Neural progenitor cell (in vitro differentiated cells): ENCODE measurements at regions not wholly inside any gene's neighbourhood (a gene's known extent, or its start where the extent isn't known, plus 50 kb on each side); places are given as distances from the start of the nearest gene placed in this dataset.

Experiments
- DNase-seq: peaks from one replicate; pipeline ENCODE4 v3.0.0-alpha.2; 2016; ENCODE audit warnings: low spot score
- H2AFZ ChIP-seq: fragments of 200-600 bp; sonication (generic); replicated peaks from 2 replicates; pipeline ENCODE4 v1.6.1; 2016; ENCODE audit warnings: antibody characterized with exemption
- H3F3A ChIP-seq: fragments of 200-600 bp; sonication (generic); 2 replicates; pipeline ENCODE4 v1.6.1; 2016; ENCODE audit warnings: antibody characterized with exemption, low read depth
- H3K27ac ChIP-seq: fragments of 200-600 bp; sonication (generic); 2 replicates; pipeline ENCODE4 v1.5.1; 2016; ENCODE audit warnings: mild to moderate bottlenecking
- H3K27me3 ChIP-seq: fragments of 200-600 bp; sonication (generic); 2 replicates; pipeline ENCODE4 v1.6.1; 2016; ENCODE audit warnings: mild to moderate bottlenecking, moderate library complexity
- H3K36me3 ChIP-seq: fragments of 200-600 bp; sonication (generic); 2 replicates; pipeline ENCODE4 v1.5.1; 2016
- H3K4me1 ChIP-seq: fragments of 200-600 bp; sonication (generic); 2 replicates; pipeline ENCODE4 v1.6.1; 2016; ENCODE audit warnings: mixed run types
- H3K4me2 ChIP-seq: fragments of 200-600 bp; sonication (generic); 2 replicates; pipeline ENCODE4 v1.6.1; 2016
- H3K4me3 ChIP-seq: fragments of 200-600 bp; sonication (generic); 2 replicates; pipeline ENCODE4 v1.5.1; 2016
- H3K79me2 ChIP-seq: fragments of 200-600 bp; sonication (generic); 2 replicates; pipeline ENCODE4 v1.6.1; 2016; ENCODE audit warnings: low read depth
- H3K9ac ChIP-seq: fragments of 200-600 bp; sonication (generic); 2 replicates; pipeline ENCODE4 v1.6.1; 2016
- H3K9me3 ChIP-seq: fragments of 200-600 bp; sonication (generic); 2 replicates; pipeline ENCODE4 v1.5.1; 2016; ENCODE audit warnings: low read depth
- H4K20me1 ChIP-seq: fragments of 200-600 bp; sonication (generic); 2 replicates; pipeline ENCODE4 v1.6.1; 2016; ENCODE audit warnings: low read depth
- H3K27ac Mint-ChIP-seq: 3 replicates; pipeline ENCODE4 v1.8.0; 2021; ENCODE audit warnings: mixed read lengths
- H3K27me3 Mint-ChIP-seq: 2 replicates; pipeline ENCODE4 v1.8.0; 2022; ENCODE audit warnings: low read depth, mild to moderate bottlenecking, inconsistent platforms, moderate library complexity, mixed read lengths; ENCODE audit not compliant: insufficient read depth
- H3K36me3 Mint-ChIP-seq: 3 replicates; pipeline ENCODE4 v1.8.0; 2021; ENCODE audit warnings: mixed read lengths
- H3K4me1 Mint-ChIP-seq: 3 replicates; pipeline ENCODE4 v1.8.0; 2021; ENCODE audit warnings: mixed read lengths
- H3K4me3 Mint-ChIP-seq: 3 replicates; pipeline ENCODE4 v1.8.0; 2021; ENCODE audit warnings: mild to moderate bottlenecking, moderate library complexity, mixed read lengths
- H3K9me3 Mint-ChIP-seq: 3 replicates; pipeline ENCODE4 v1.8.0; 2020; ENCODE audit warnings: mixed read lengths
- EZH2 ChIP-seq: fragments of 200-600 bp; sonication (generic); IDR thresholded peaks from 2 replicates; pipeline ENCODE4 v1.6.1; 2017; ENCODE audit warnings: antibody characterized with exemption, mild to moderate bottlenecking, moderate library complexity
- EZH2phosphoT487 ChIP-seq: fragments of 200-600 bp; sonication (generic); IDR thresholded peaks from 2 replicates; pipeline ENCODE4 v1.6.1; 2017; ENCODE audit warnings: antibody characterized with exemption
- TF ChIP-seq, protein P1 (sequence below): fragments of 200-600 bp; sonication (generic); IDR thresholded peaks from 2 replicates; pipeline ENCODE4 v1.5.1; 2017; ENCODE audit warnings: antibody characterized with exemption, mild to moderate bottlenecking

- no peak overlapping the region for H3K27ac ChIP-seq
- Mint-ChIP-seq H3K27me3 (no peaks in the 10 kb centered on the region), H3K4me3 (no peak overlapping the region), H3K27ac (no peak overlapping the region), H3K36me3 (no peaks in the 10 kb centered on the region), H3K4me1 (no peaks in the 10 kb centered on the region), H3K9me3 (peaks cover 5% of the 10 kb centered on the region)
- no peaks in the 10 kb centered on the region for H3K9me3 ChIP-seq
- H3K36me3 ChIP-seq: no peaks in the 10 kb centered on the region
- H3K4me1 ChIP-seq: no peaks in the 10 kb centered on the region
- DNase-seq: no peak
- TF ChIP-seq EZH2phosphoT487 (no peak), EZH2 (no peak)
- TF ChIP-seq, protein P1, sequence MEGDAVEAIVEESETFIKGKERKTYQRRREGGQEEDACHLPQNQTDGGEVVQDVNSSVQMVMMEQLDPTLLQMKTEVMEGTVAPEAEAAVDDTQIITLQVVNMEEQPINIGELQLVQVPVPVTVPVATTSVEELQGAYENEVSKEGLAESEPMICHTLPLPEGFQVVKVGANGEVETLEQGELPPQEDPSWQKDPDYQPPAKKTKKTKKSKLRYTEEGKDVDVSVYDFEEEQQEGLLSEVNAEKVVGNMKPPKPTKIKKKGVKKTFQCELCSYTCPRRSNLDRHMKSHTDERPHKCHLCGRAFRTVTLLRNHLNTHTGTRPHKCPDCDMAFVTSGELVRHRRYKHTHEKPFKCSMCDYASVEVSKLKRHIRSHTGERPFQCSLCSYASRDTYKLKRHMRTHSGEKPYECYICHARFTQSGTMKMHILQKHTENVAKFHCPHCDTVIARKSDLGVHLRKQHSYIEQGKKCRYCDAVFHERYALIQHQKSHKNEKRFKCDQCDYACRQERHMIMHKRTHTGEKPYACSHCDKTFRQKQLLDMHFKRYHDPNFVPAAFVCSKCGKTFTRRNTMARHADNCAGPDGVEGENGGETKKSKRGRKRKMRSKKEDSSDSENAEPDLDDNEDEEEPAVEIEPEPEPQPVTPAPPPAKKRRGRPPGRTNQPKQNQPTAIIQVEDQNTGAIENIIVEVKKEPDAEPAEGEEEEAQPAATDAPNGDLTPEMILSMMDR: no peak
- no peaks in the 10 kb centered on the region for H3K79me2 ChIP-seq
- H3K9ac ChIP-seq: no peak overlapping the region
- no peak overlapping the region for H3K4me2 ChIP-seq
- H3F3A ChIP-seq: no peaks in the 10 kb centered on the region
- no peak overlapping the region for H2AFZ ChIP-seq
- H3K27me3 ChIP-seq: no peaks in the 10 kb centered on the region
- H4K20me1 ChIP-seq: no peaks in the 10 kb centered on the region
- no peak overlapping the region for H3K4me3 ChIP-seq
Measured at GRCh38 chr4:180734753-180735432, 1508.3 kb upstream of the TENM3 start.

- Histone ChIP-seq H3K9me3 (no peaks in the 10 kb centered on the region), H3K79me2 (no peaks in the 10 kb centered on the region), H3K4me3 (no peak overlapping the region), H3K4me1 (no peaks in the 10 kb centered on the region), H3K27me3 (no peaks in the 10 kb centered on the region), H3K9ac (no peak overlapping the region), H3K36me3 (no peaks in the 10 kb centered on the region), H3K27ac (no peak overlapping the region), H3F3A (no peaks in the 10 kb centered on the region), H3K4me2 (no peak overlapping the region), H2AFZ (no peak overlapping the region), H4K20me1 (no peaks in the 10 kb centered on the region)
- Mint-ChIP-seq H3K27ac (no peak overlapping the region), H3K4me3 (no peak overlapping the region), H3K27me3 (no peaks in the 10 kb centered on the region), H3K9me3 (no peaks in the 10 kb centered on the region), H3K4me1 (no peaks in the 10 kb centered on the region), H3K36me3 (no peaks in the 10 kb centered on the region)
- TF ChIP-seq, protein P1: no peak
- no peak for TF ChIP-seq EZH2
- DNase-seq: no peak
Measured at GRCh38 chr4:180741703-180742102, 1501.5 kb upstream of the TENM3 start.

DNA sequence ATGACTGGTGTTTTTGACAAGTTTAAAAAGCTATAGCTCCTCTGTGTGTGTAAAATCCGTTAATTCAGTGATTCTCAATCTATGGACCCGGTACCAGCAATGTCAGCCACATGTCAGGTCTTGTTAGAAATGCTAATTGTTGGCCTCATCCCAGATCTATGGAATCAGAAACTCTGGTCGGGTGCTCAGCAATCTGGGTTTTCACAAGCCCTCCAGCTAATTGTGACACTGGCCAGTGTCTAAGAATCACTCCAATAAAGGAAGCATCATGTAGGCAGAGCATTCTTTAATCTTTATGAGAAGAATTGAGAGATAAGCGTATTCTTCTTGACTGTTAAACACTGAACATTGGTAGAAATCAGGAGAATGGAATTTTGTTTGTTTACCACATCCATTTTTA, 1498.2 kb upstream of the TENM3 start:
- no peak for TF ChIP-seq EZH2phosphoT487
- TF ChIP-seq EZH2: no peak
- TF ChIP-seq, protein P1: no peak
- Histone ChIP-seq H3K9me3 (no peaks in the 10 kb centered on the region), H3F3A (no peaks in the 10 kb centered on the region), H4K20me1 (no peaks in the 10 kb centered on the region), H3K36me3 (no peaks in the 10 kb centered on the region), H3K27me3 (no peaks in the 10 kb centered on the region), H3K9ac (no peak overlapping the region), H3K4me2 (no peak overlapping the region), H3K27ac (no peak overlapping the region), H2AFZ (no peak overlapping the region), H3K4me1 (no peaks in the 10 kb centered on the region), H3K79me2 (no peaks in the 10 kb centered on the region), H3K4me3 (no peak overlapping the region)
- no peaks in the 10 kb centered on the region for H3K9me3 Mint-ChIP-seq
- no peaks in the 10 kb centered on the region for H3K4me1 Mint-ChIP-seq
- H3K27ac Mint-ChIP-seq: no peak overlapping the region
- no peak for DNase-seq
- no peak overlapping the region for H3K4me3 Mint-ChIP-seq
- no peaks in the 10 kb centered on the region for H3K36me3 Mint-ChIP-seq
- H3K27me3 Mint-ChIP-seq: no peaks in the 10 kb centered on the region
